HCT116 (cell line): ENCODE measurements at regions not wholly inside any gene's neighbourhood (a gene's known extent, or its start where the extent isn't known, plus 50 kb on each side); places are given as distances from the start of the nearest gene placed in this dataset.

Experiments
- ATAC-seq: fragments of 200-7000 bp; cut with Tn5 transposase; 2 replicates; pipeline ENCODE4 v1.9.1; 2020; ENCODE audit warnings: mild to moderate bottlenecking, moderate library complexity
- BruUV-seq: library from RNA; stranded (reverse); fragments of 400-500 nt; replicated peaks from 2 replicates; lab custom pipeline; 2021; lab: Mats Ljungman, UMichigan
- CTCF ChIA-PET: fragments of 300-600 bp; sonication (Branson Sonifier 250); formaldehyde crosslinking; loops from one replicate; lab custom pipeline; 2021; ENCODE audit warnings: antibody characterized with exemption; lab: Charles Lee
- POLR2A ChIA-PET: fragments of 300-600, 350-600 bp; sonication (Branson Sonifier 250); formaldehyde crosslinking; loops from one replicate; lab custom pipeline; 2021; ENCODE audit warnings: antibody characterized with exemption; lab: Charles Lee
- RAD21 ChIA-PET, 2 experiments: fragments of 300-600 bp; sonication (Branson Sonifier 250); formaldehyde crosslinking; loops; one replicate each; lab custom pipeline; 2023; ENCODE audit warnings: low total read pairs in 2 of 2; ENCODE audit not compliant: uncharacterized antibody in 2 of 2, unreplicated experiment in 2 of 2, low non-redundant PET in 1 of 2; lab: Charles Lee
- DNase-seq: peaks from one replicate; pipeline ENCODE4 v3.0.0-alpha.2; 2010; ENCODE audit warnings: low read depth, low spot score
- H2AFZ ChIP-seq: fragments of 200-600 bp; shearing (Covaris generic), sonication (generic); 2 replicates; pipeline ENCODE4 v1.6.1; 2017; ENCODE audit warnings: low read depth, mixed run types, mixed read lengths, antibody characterized with exemption, low read length; ENCODE audit not compliant: poor library complexity, severe bottlenecking
- H3K27ac ChIP-seq: 2 replicates; pipeline ENCODE4 v1.5.1; 2012; ENCODE audit warnings: low read depth, low read length
- H3K27me3 ChIP-seq: fragments of 200-600 bp; sonication (generic); 2 replicates; pipeline ENCODE4 v1.6.1; 2016; ENCODE audit warnings: mixed run types, low read length, mixed read lengths; ENCODE audit not compliant: insufficient read depth
- H3K36me3 ChIP-seq, 2 experiments: fragments of 200-500 bp in 1 of 2; fragments of 200-600 bp in 1 of 2; sonication (Bioruptor generic) in 1 of 2; sonication (generic) in 1 of 2; 2 replicates each; pipeline versions ENCODE4 v1.5.1 to v1.6.1; 2014 to 2016; ENCODE audit warnings: low read length in 2 of 2, inconsistent platforms in 1 of 2, mixed read lengths in 1 of 2, mixed run types in 1 of 2; ENCODE audit not compliant: insufficient read depth in 2 of 2, control insufficient read depth in 1 of 2
- H3K4me1 ChIP-seq, 2 experiments: fragments of 200-600 bp in 1 of 2; sonication (generic) in 1 of 2; 2 replicates each; pipeline versions ENCODE4 v1.5.1 to v1.6.1; 2012 to 2017; ENCODE audit warnings: low read length in 2 of 2, inconsistent platforms in 1 of 2, mild to moderate bottlenecking in 1 of 2, mixed read lengths in 1 of 2, mixed run types in 1 of 2, moderate library complexity in 1 of 2; ENCODE audit not compliant: insufficient read depth in 2 of 2, control insufficient read depth in 1 of 2
- H3K4me2 ChIP-seq: fragments of 200-600 bp; sonication (generic); 2 replicates; pipeline ENCODE4 v1.6.1; 2017; ENCODE audit warnings: mixed run types, low read length, mixed read lengths
- H3K4me3 ChIP-seq, 2 experiments: fragments of 200-600 bp in 1 of 2; sonication (generic) in 1 of 2; replicated peaks in 1 of 2; 2 replicates each; pipeline ENCODE4 v1.5.1; 2011 to 2016; ENCODE audit warnings: low read length in 2 of 2, control low read depth in 1 of 2, low read depth in 1 of 2, mild to moderate bottlenecking in 1 of 2, mixed read lengths in 1 of 2, mixed run types in 1 of 2
- H3K79me2 ChIP-seq: fragments of 200-600 bp; sonication (generic); 2 replicates; pipeline ENCODE4 v1.6.1; 2017; ENCODE audit warnings: mild to moderate bottlenecking, mixed run types, low read length, moderate library complexity, mixed read lengths; ENCODE audit not compliant: insufficient read depth
- H3K9ac ChIP-seq: fragments of 200-600 bp; sonication (generic); 2 replicates; pipeline ENCODE4 v1.6.1; 2016; ENCODE audit warnings: low read length, mixed read lengths
- H3K9me2 ChIP-seq: fragments of 200-600 bp; sonication (generic), shearing (Covaris generic); 2 replicates; pipeline ENCODE4 v1.6.1; 2017; ENCODE audit warnings: mixed run types, mild to moderate bottlenecking, moderate library complexity; ENCODE audit not compliant: insufficient read depth
- H3K9me3 ChIP-seq, 2 experiments: fragments of 200-500 bp in 1 of 2; fragments of 200-600 bp in 1 of 2; sonication (Bioruptor generic) in 1 of 2; sonication (generic) in 1 of 2; 2 replicates each; pipeline ENCODE4 v1.6.1; 2014 to 2017; ENCODE audit warnings: low read length in 2 of 2, mixed read lengths in 2 of 2, inconsistent platforms in 1 of 2, low read depth in 1 of 2, mild to moderate bottlenecking in 1 of 2, mixed run types in 1 of 2, moderate library complexity in 1 of 2; ENCODE audit not compliant: control insufficient read depth in 1 of 2, insufficient read depth in 1 of 2
- H4K20me1 ChIP-seq: fragments of 200-600 bp; sonication (generic), shearing (Covaris generic); 2 replicates; pipeline ENCODE4 v1.6.1; 2017; ENCODE audit warnings: mixed run types, mild to moderate bottlenecking, moderate library complexity; ENCODE audit not compliant: insufficient read depth
- CBX3 ChIP-seq: IDR thresholded peaks from 2 replicates; pipeline ENCODE4 v1.6.1; 2012; ENCODE audit warnings: low read depth
- CEBPB ChIP-seq: IDR thresholded peaks from 2 replicates; pipeline ENCODE4 v1.6.1; 2012; ENCODE audit warnings: low read depth
- CTCF ChIP-seq, 3 experiments: fragments of 200-600 bp in 1 of 3; sonication (generic) in 1 of 3; IDR thresholded peaks in 2 of 3; conservative IDR thresholded peaks in 1 of 3; 2 replicates each; pipeline ENCODE4 v1.5.1; 2012 to 2017; ENCODE audit warnings: low read depth in 2 of 3, low read length in 2 of 3, antibody characterized with exemption in 1 of 3, borderline replicate concordance in 1 of 3, control low read depth in 1 of 3, mild to moderate bottlenecking in 1 of 3, mixed read lengths in 1 of 3, mixed run types in 1 of 3, moderate library complexity in 1 of 3; ENCODE audit not compliant: insufficient read depth in 1 of 3
- EGR1 ChIP-seq: IDR thresholded peaks from 2 replicates; pipeline ENCODE4 v1.6.1; 2012; ENCODE audit warnings: low read depth
- ELF1 ChIP-seq: IDR thresholded peaks from 2 replicates; pipeline ENCODE4 v1.6.1; 2012; ENCODE audit warnings: low read depth, borderline replicate concordance
- EZH2phosphoT487 ChIP-seq: fragments of 200-600 bp; IDR thresholded peaks from 2 replicates; pipeline ENCODE4 v1.6.1; 2018; ENCODE audit warnings: antibody characterized with exemption, borderline replicate concordance
- FOSL1 ChIP-seq: IDR thresholded peaks from 2 replicates; pipeline ENCODE4 v1.6.1; 2012; ENCODE audit warnings: low read depth
- TCF7L2 ChIP-seq: IDR thresholded peaks from 2 replicates; pipeline ENCODE4 v1.7.0; 2011; ENCODE audit warnings: borderline replicate concordance, inconsistent platforms; ENCODE audit not compliant: insufficient read depth, insufficient read length; ENCODE audit errors: extremely low read depth
- YY1 ChIP-seq: IDR thresholded peaks from 2 replicates; pipeline ENCODE4 v1.6.1; 2011; ENCODE audit warnings: low read length, low read depth, moderate library complexity, mild to moderate bottlenecking; ENCODE audit not compliant: insufficient replicate concordance; ENCODE audit errors: extremely low read depth
- ZBTB33 ChIP-seq: IDR thresholded peaks from 2 replicates; pipeline ENCODE4 v1.6.1; 2011; ENCODE audit warnings: mild to moderate bottlenecking, low read length, moderate library complexity; ENCODE audit not compliant: insufficient replicate concordance; ENCODE audit errors: extremely low read depth
- intact Hi-C: fragments of 100-400 bp; cut with micrococcal nuclease; formaldehyde crosslinking; loops from 2 replicates; pipeline ENCODE4 v1.10.0; 2022

- Histone ChIP-seq H3K4me3 (no peak overlapping the region), H4K20me1 (no peaks in the 10 kb centered on the region), H3K4me1 (no peaks in the 10 kb centered on the region), H3K9me3 (no peaks in the 10 kb centered on the region), H3K27me3 (no peaks in the 10 kb centered on the region)
- CTCF ChIA-PET, result no interaction called here
- DNase-seq, result no peak
- TF ChIP-seq YY1 (no peak), CTCF (IDR thresholded peaks at IDR 0.05 in 2 of 3, conservative IDR thresholded peaks at IDR 0.05 in 1 of 3; ENCODE audit: borderline replicate concordance in 1 of 3, insufficient read depth in 1 of 3, low read depth in 2 of 3, low read length in 2 of 3) (no peak), CEBPB (no peak), CBX3 (no peak), FOSL1 (no peak), ELF1 (no peak), EGR1 (no peak)
- TF ChIP-seq, all 23 proteins: peak for 0
- RAD21 ChIA-PET, result no interaction called here
- BruUV-seq, result no TSS peak
- intact Hi-C loops, result no loop called here
- no peak for ATAC-seq
- no peaks in the 10 kb centered on the region for H3K79me2 ChIP-seq
- POLR2A ChIA-PET, result no interaction called here
- H3K36me3 ChIP-seq, result no peaks in the 10 kb centered on the region
- no peak overlapping the region for H3K4me2 ChIP-seq
- no peaks in the 10 kb centered on the region for H3K9me2 ChIP-seq
- H3K9ac ChIP-seq, result no peak overlapping the region
- H3K27ac ChIP-seq, result no peak overlapping the region
- no peak overlapping the region for H2AFZ ChIP-seq
These were observed 134.1 kb downstream of the ACTBL2 start for GRCh38 chr5:57348376-57349140.

GRCh38 chr5:57346328-57346727, 136.3 kb downstream of the ACTBL2 start:
- H3K4me1 ChIP-seq, result no peaks in the 10 kb centered on the region
- no peak overlapping the region for H3K4me3 ChIP-seq
- no peak overlapping the region for H3K4me2 ChIP-seq
- H3K27ac ChIP-seq, result no peak overlapping the region
- no peaks in the 10 kb centered on the region for H3K36me3 ChIP-seq
- ChIA-PET CTCF (no interaction called here), POLR2A (no interaction called here), RAD21 (no interaction called here)
- H3K9ac ChIP-seq, result no peak overlapping the region
- ATAC-seq (no peak), DNase-seq (no peak)
- intact Hi-C loops, result no loop called here
- BruUV-seq, result no TSS peak
- H3K9me3 ChIP-seq, result no peaks in the 10 kb centered on the region
- no peak overlapping the region for H2AFZ ChIP-seq
- H4K20me1 ChIP-seq, result no peaks in the 10 kb centered on the region
- TF ChIP-seq EZH2phosphoT487, result no peak
- TF ChIP-seq ZBTB33, result no peak
- no peak for TF ChIP-seq TCF7L2
- no peak for TF ChIP-seq ELF1
- no peaks in the 10 kb centered on the region for H3K27me3 ChIP-seq
- no peaks in the 10 kb centered on the region for H3K79me2 ChIP-seq
- H3K9me2 ChIP-seq, result no peaks in the 10 kb centered on the region
